A673 (cell line): ENCODE measurements at regions not wholly inside any gene's neighbourhood (a gene's known extent, or its start where the extent isn't known, plus 50 kb on each side); places are given as distances from the start of the nearest gene placed in this dataset.

Source experiments
- BruUV-seq: library from RNA; stranded (reverse); fragments of 400-500 nt; replicated peaks from 2 replicates; lab custom pipeline; 2021; lab: Mats Ljungman, UMichigan
- CTCF ChIA-PET: fragments of 300-600 bp; sonication (Branson Sonifier 250); formaldehyde crosslinking; loops from one replicate; lab custom pipeline; 2022; ENCODE audit warnings: antibody characterized with exemption; lab: Charles Lee
- POLR2A ChIA-PET: fragments of 300-600 bp; sonication (Branson Sonifier 250); formaldehyde crosslinking; loops from one replicate; lab custom pipeline; 2022; ENCODE audit warnings: antibody characterized with exemption; ENCODE audit not compliant: low non-redundant PET; lab: Charles Lee
- DNase-seq: peaks from one replicate; pipeline ENCODE4 v3.0.0-alpha.2; 2015; ENCODE audit warnings: low spot score
- H3K27ac ChIP-seq: fragments of 200-600 bp; sonication (generic); 2 replicates; pipeline ENCODE4 v1.5.1; 2016; ENCODE audit warnings: mixed run types, low read depth, mild to moderate bottlenecking, mixed read lengths, antibody characterized with exemption, low read length; ENCODE audit not compliant: poor library complexity, severe bottlenecking
- H3K27me3 ChIP-seq: fragments of 200-600 bp; sonication (generic); replicated peaks from 2 replicates; pipeline ENCODE4 v1.6.1; 2017; ENCODE audit warnings: mixed run types, low read depth, mild to moderate bottlenecking, mixed read lengths, antibody characterized with exemption, low read length; ENCODE audit not compliant: insufficient read depth, poor library complexity
- H3K36me3 ChIP-seq: fragments of 200-600 bp; sonication (generic); 2 replicates; pipeline ENCODE4 v1.6.1; 2016; ENCODE audit warnings: mixed run types, mild to moderate bottlenecking, mixed read lengths, antibody characterized with exemption, low read length; ENCODE audit not compliant: insufficient read depth, poor library complexity, severe bottlenecking
- H3K4me1 ChIP-seq: fragments of 200-600 bp; sonication (generic); 2 replicates; pipeline ENCODE4 v1.6.1; 2017; ENCODE audit warnings: mixed run types, mild to moderate bottlenecking, mixed read lengths, antibody characterized with exemption, low read length; ENCODE audit not compliant: insufficient read depth, poor library complexity, severe bottlenecking
- H3K4me3 ChIP-seq: fragments of 200-600 bp; sonication (generic); 2 replicates; pipeline ENCODE4 v1.5.1; 2016; ENCODE audit warnings: low read depth, mixed run types, mild to moderate bottlenecking, mixed read lengths, low read length; ENCODE audit not compliant: poor library complexity, severe bottlenecking
- H3K9me3 ChIP-seq: fragments of 200-600 bp; sonication (generic); 2 replicates; pipeline ENCODE4 v1.6.1; 2016; ENCODE audit warnings: mixed run types, low read depth, mild to moderate bottlenecking, mixed read lengths, antibody characterized with exemption, low read length; ENCODE audit not compliant: poor library complexity, severe bottlenecking
- EZH2 ChIP-seq: fragments of 200-600 bp; sonication (generic); IDR thresholded peaks from 2 replicates; pipeline ENCODE4 v1.6.1; 2017; ENCODE audit warnings: borderline replicate concordance, low read depth, mild to moderate bottlenecking, mixed read lengths, antibody characterized with exemption, low read length; ENCODE audit not compliant: poor library complexity, severe bottlenecking
- intact Hi-C: fragments of 100-400 bp; cut with micrococcal nuclease; formaldehyde crosslinking; loops from one replicate; pipeline ENCODE4 v1.10.0; 2022; ENCODE audit not compliant: unreplicated experiment
- TF ChIP-seq, protein P1 (sequence below): fragments of 300-800, 200-600 bp; sonication (generic); conservative IDR thresholded peaks from 2 replicates; pipeline ENCODE4 v1.5.1; 2017; ENCODE audit warnings: low read depth, mild to moderate bottlenecking, antibody characterized with exemption, low read length, moderate library complexity, mixed read lengths

DNA sequence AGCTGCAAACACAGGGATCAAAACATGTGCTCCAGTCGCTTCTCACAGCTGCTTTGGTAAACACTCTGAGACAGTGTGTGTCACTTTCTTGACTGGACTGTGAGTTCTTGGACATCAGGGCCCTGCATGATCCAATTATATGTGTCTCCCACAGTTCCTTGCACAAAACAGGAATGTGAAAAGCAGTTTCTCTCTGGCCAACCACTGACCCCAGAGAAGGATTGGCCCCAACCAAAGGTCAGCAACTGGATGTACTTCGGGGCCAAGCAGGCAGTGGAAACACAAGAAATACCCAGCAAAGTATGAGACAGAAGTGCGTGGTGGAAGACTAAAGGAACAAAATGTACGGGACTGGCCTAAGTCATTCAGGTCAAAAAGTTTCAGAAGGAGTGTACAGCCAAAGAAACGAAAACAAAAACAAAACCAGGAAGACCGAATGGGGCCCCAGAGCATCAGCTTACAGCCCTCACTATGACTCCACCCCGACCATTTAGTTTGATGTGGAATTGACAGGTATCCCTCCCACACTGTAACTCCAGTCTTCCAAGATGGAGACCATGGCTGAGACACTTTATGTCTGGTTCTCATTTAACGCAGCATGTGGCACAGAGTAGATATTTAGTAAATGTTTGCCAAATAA lies 76.7 kb upstream of the LPP start:
- Histone ChIP-seq H3K4me3 (no peak overlapping the region), H3K27me3 (no peaks in the 10 kb centered on the region), H3K27ac (no peak overlapping the region), H3K4me1 (no peaks in the 10 kb centered on the region), H3K36me3 (no peaks in the 10 kb centered on the region), H3K9me3 (no peaks in the 10 kb centered on the region)
- CTCF ChIA-PET: no interaction called here
- intact Hi-C loops: no loop called here
- DNase-seq: no peak
- TF ChIP-seq EZH2: no peak
- TF ChIP-seq, protein P1, sequence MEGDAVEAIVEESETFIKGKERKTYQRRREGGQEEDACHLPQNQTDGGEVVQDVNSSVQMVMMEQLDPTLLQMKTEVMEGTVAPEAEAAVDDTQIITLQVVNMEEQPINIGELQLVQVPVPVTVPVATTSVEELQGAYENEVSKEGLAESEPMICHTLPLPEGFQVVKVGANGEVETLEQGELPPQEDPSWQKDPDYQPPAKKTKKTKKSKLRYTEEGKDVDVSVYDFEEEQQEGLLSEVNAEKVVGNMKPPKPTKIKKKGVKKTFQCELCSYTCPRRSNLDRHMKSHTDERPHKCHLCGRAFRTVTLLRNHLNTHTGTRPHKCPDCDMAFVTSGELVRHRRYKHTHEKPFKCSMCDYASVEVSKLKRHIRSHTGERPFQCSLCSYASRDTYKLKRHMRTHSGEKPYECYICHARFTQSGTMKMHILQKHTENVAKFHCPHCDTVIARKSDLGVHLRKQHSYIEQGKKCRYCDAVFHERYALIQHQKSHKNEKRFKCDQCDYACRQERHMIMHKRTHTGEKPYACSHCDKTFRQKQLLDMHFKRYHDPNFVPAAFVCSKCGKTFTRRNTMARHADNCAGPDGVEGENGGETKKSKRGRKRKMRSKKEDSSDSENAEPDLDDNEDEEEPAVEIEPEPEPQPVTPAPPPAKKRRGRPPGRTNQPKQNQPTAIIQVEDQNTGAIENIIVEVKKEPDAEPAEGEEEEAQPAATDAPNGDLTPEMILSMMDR: no peak
- POLR2A ChIA-PET: no interaction called here
- BruUV-seq: no TSS peak

DNA sequence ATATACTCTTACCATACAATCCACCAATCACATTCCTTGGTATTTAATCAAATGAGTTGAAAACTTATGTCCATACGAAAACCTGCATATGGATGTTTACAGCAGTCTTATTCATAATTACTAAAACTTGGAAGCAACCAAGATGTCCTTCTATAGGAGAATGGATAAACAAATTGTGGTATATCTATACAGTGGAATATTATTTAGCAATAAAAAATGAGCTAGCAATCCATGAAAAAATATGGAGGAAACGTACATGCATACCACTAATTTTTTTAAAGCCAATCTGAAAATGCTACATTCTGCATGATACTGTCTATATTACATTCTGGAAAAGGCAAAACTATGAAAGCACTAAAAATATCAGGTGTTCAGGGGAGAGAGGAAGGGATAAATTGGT lies 73.9 kb upstream of the LPP start:
- intact Hi-C loops: no loop called here
- H3K27ac ChIP-seq: no peak overlapping the region
- no peak for DNase-seq
- no peaks in the 10 kb centered on the region for H3K36me3 ChIP-seq
- BruUV-seq: no TSS peak
- H3K4me3 ChIP-seq: no peak overlapping the region
- POLR2A ChIA-PET: no interaction called here
- TF ChIP-seq, protein P1: no peak
- no peak for TF ChIP-seq EZH2
- CTCF ChIA-PET: no interaction called here
- H3K27me3 ChIP-seq: no peaks in the 10 kb centered on the region
- no peaks in the 10 kb centered on the region for H3K4me1 ChIP-seq
- H3K9me3 ChIP-seq: no peaks in the 10 kb centered on the region

DNA sequence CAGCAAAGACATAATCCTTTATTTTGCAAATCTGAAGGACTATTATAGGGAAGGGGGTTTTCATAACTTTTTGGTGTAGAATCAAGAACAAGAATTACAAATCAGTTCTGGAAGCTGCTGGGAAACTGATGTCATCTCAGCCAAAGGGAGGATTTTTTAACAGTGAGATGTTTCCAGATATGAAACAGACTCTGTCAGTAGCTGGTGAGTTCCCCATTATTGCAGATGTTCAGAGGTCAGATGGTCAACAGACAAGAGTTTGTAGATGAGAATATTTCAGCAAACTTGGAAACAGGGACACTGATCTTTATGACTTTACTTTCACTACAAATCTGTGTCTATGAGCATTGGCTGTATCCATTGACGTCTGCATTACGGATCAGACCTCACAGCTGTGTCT lies 71.9 kb upstream of the LPP start:
- intact Hi-C loops: no loop called here
- no TSS peak for BruUV-seq
- H3K27me3 ChIP-seq: no peaks in the 10 kb centered on the region
- H3K27ac ChIP-seq: no peak overlapping the region
- TF ChIP-seq, protein P1: no peak
- TF ChIP-seq EZH2: no peak
- CTCF ChIA-PET: no interaction called here
- DNase-seq: no peak
- no peaks in the 10 kb centered on the region for H3K4me1 ChIP-seq
- H3K9me3 ChIP-seq: no peaks in the 10 kb centered on the region
- no peak overlapping the region for H3K4me3 ChIP-seq
- H3K36me3 ChIP-seq: no peaks in the 10 kb centered on the region
- POLR2A ChIA-PET: no interaction called here
